SHP77 (cell line): ENCODE measurements at regions not wholly inside any gene's neighbourhood (a gene's known extent, or its start where the extent isn't known, plus 50 kb on each side); places are given as distances from the start of the nearest gene placed in this dataset.

Experiments used
- DNase-seq, 2 experiments: peaks; one replicate each; lab custom pipeline; 2025; lab: John Stamatoyannopoulos, UW

GRCh38 chr1:56313560-56313959, 265.8 kb downstream of the PLPP3 start:
- DNase-seq, result no peak

- no peak for DNase-seq
Measured at GRCh38 chr1:56311766-56312165, 267.6 kb downstream of the PLPP3 start.

GRCh38 chr1:56310945-56311344, 268.4 kb downstream of the PLPP3 start:
- no peak for DNase-seq

GRCh38 chr1:56309065-56309464, 270.3 kb downstream of the PLPP3 start:
- DNase-seq, result no peak

- DNase-seq, result no peak
Measured at GRCh38 chr1:56304975-56305374, 274.4 kb downstream of the PLPP3 start.

- no peak for DNase-seq
Measured at GRCh38 chr1:56303805-56304204, 275.6 kb downstream of the PLPP3 start.

- DNase-seq, result no peak
Measured at GRCh38 chr1:56302878-56303277, 276.5 kb downstream of the PLPP3 start.

- no peak for DNase-seq
Measured at GRCh38 chr1:56301791-56302190, 277.6 kb downstream of the PLPP3 start.

- no peak for DNase-seq
Measured at GRCh38 chr1:56300836-56301235, 278.5 kb downstream of the PLPP3 start.

GRCh38 chr1:56298866-56299265, 280.5 kb downstream of the PLPP3 start:
- no peak for DNase-seq

GRCh38 chr1:56297904-56298303, 281.5 kb downstream of the PLPP3 start:
- no peak for DNase-seq

GRCh38 chr1:56297208-56297607, 282.2 kb downstream of the PLPP3 start:
- DNase-seq, result no peak

GRCh38 chr1:56295949-56296929, 283.1 kb downstream of the PLPP3 start:
- no peak for DNase-seq

- no peak for DNase-seq
Measured at GRCh38 chr1:56291374-56291919, 287.9 kb downstream of the PLPP3 start.

GRCh38 chr1:56289260-56289659, 290.1 kb downstream of the PLPP3 start:
- no peak for DNase-seq

- no peak for DNase-seq
Measured at GRCh38 chr1:56287721-56288120, 291.6 kb downstream of the PLPP3 start.

GRCh38 chr1:56286956-56287355, 292.4 kb downstream of the PLPP3 start:
- no peak for DNase-seq

GRCh38 chr1:56286506-56286905, 292.9 kb downstream of the PLPP3 start:
- no peak for DNase-seq

GRCh38 chr1:56285554-56286402, 293.6 kb downstream of the PLPP3 start:
- DNase-seq, result no peak

- no peak for DNase-seq
Measured at GRCh38 chr1:56284928-56285327, 294.4 kb downstream of the PLPP3 start.

GRCh38 chr1:56278061-56278460, 301.3 kb downstream of the PLPP3 start:
- DNase-seq, result no peak

GRCh38 chr1:56268519-56269140, 310.7 kb downstream of the PLPP3 start:
- DNase-seq, result no peak
